Sigmoid colon (tissue), 6 donors: ENCODE measurements at regions not wholly inside any gene's neighbourhood (a gene's known extent, or its start where the extent isn't known, plus 50 kb on each side); places are given as distances from the start of the nearest gene placed in this dataset.

ENCODE experiments used
- DNase-seq: peaks from one replicate; pipeline ENCODE4 v3.0.0-alpha.2; 2019
- H3K27ac ChIP-seq, 4 donors: fragments of 200-600 bp; sonication (generic); one replicate each; pipeline ENCODE4 v1.5.1; 2016 to 2019; ENCODE audit warnings: mild to moderate bottlenecking in 1 of 4
- H3K27me3 ChIP-seq, 3 donors: fragments of 200-600 bp; sonication (generic); one replicate each; pipeline ENCODE4 v1.5.1; 2019; ENCODE audit warnings: mild to moderate bottlenecking in 1 of 3
- H3K36me3 ChIP-seq, 4 donors: fragments of 200-600 bp; sonication (generic); one replicate each; pipeline ENCODE4 v1.5.1; 2016 to 2019
- H3K4me1 ChIP-seq, 4 donors: fragments of 200-600 bp; sonication (generic); one replicate each; pipeline ENCODE4 v1.5.1; 2017 to 2019
- H3K4me3 ChIP-seq, 4 donors: fragments of 200-600 bp; sonication (generic); one replicate each; pipeline ENCODE4 v1.5.1; 2017 to 2019; ENCODE audit warnings: mild to moderate bottlenecking in 2 of 4, moderate library complexity in 1 of 4
- H3K9me3 ChIP-seq, 4 donors: fragments of 200-600 bp in 3 of 4; sonication (generic) in 3 of 4; one replicate each; pipeline versions ENCODE4 v1.5.1 to v1.6.1; 2013 to 2019
- CTCF ChIP-seq, 4 experiments: fragments of 450-650 bp in 3 of 4; fragments of 200-600 bp in 1 of 4; IDR thresholded peaks; one replicate each; pipeline ENCODE4 v1.5.1; 2016 to 2019; ENCODE audit warnings: antibody characterized with exemption in 4 of 4, mild to moderate bottlenecking in 3 of 4, moderate library complexity in 2 of 4
- EP300 ChIP-seq, 4 donors: sonication (generic); formaldehyde crosslinking; IDR thresholded peaks; one replicate each; pipeline ENCODE4 v1.6.1; 2017; ENCODE audit warnings: antibody characterized with exemption in 4 of 4
- POLR2A ChIP-seq, 2 donors: fragments of 450-650 bp; IDR thresholded peaks; one replicate each; pipeline ENCODE4 v1.6.1; 2016; ENCODE audit warnings: antibody characterized with exemption in 2 of 2, mild to moderate bottlenecking in 2 of 2, moderate library complexity in 2 of 2
- POLR2AphosphoS5 ChIP-seq, 4 donors: sonication (generic); formaldehyde crosslinking; IDR thresholded peaks; one replicate each; pipeline ENCODE4 v1.6.1; 2017; ENCODE audit warnings: antibody characterized with exemption in 4 of 4
- WGBS, 2 donors: extraction: QIAGEN DNeasy Blood & Tissue Kit; methylation state at CpG; one replicate each; pipeline ENCODE4 v1.1.7; 2013; 5-methylcytosine and 5-hydroxymethylcytosine counted together
- intact Hi-C: fragments of 100-400 bp; cut with DNase I; formaldehyde crosslinking; loops from one replicate; pipeline ENCODE4 v1.15.1; 2023
- donor health status: healthy with polysubstance abuse.
- donor health status: healthy.

- 54 to 63% methylated on average over 4 of the region's 4 CpGs for whole genome bisulfite sequencing, 2 donors
- Histone ChIP-seq H3K27ac (no peak overlapping the region), H3K9me3 (peaks cover 0 to 3% (median 0%) of the 10 kb centered on the region in 4 donors), H3K4me1 (no peaks in the 10 kb centered on the region), H3K27me3 (no peaks in the 10 kb centered on the region), H3K36me3 (no peaks in the 10 kb centered on the region), H3K4me3 (no peak overlapping the region)
- intact Hi-C loops: no loop called here
- no peak for DNase-seq
- no peak for TF ChIP-seq CTCF (IDR thresholded peaks at IDR 0.05)
- no peak for TF ChIP-seq POLR2A (IDR thresholded peaks at IDR 0.05)
- TF ChIP-seq POLR2AphosphoS5 (IDR thresholded peaks at IDR 0.05): no peak
- no peak for TF ChIP-seq EP300 (IDR thresholded peaks at IDR 0.05)
Measured at GRCh38 chr2:21972586-21972985, 848.8 kb downstream of the TDRD15 start.

GRCh38 chr2:21981127-21981526 lies 857.4 kb downstream of the TDRD15 start:
- Histone ChIP-seq H3K36me3 (no peaks in the 10 kb centered on the region), H3K4me1 (no peaks in the 10 kb centered on the region), H3K27me3 (no peaks in the 10 kb centered on the region), H3K4me3 (no peak overlapping the region), H3K9me3 (peaks cover 0 to 3% (median 0%) of the 10 kb centered on the region in 4 donors), H3K27ac (no peak overlapping the region)
- WGBS, 2 donors: 90 to 91% methylated on average over 1 of the region's 1 CpG
- DNase-seq: no peak
- intact Hi-C loops: no loop called here
- TF ChIP-seq CTCF (IDR thresholded peaks at IDR 0.05) (no peak), POLR2A (IDR thresholded peaks at IDR 0.05) (no peak), POLR2AphosphoS5 (IDR thresholded peaks at IDR 0.05) (no peak), EP300 (IDR thresholded peaks at IDR 0.05) (no peak)

GRCh38 chr2:21993002-21993401 lies 869.2 kb downstream of the TDRD15 start:
- Histone ChIP-seq H3K4me1 (no peaks in the 10 kb centered on the region), H3K36me3 (no peaks in the 10 kb centered on the region), H3K27ac (no peak overlapping the region), H3K27me3 (no peaks in the 10 kb centered on the region), H3K4me3 (no peak overlapping the region), H3K9me3 (peaks cover 2 to 14% (median 9%) of the 10 kb centered on the region in 4 donors)
- DNase-seq: no peak
- 84 to 89% methylated on average over 1 of the region's 1 CpG for WGBS, 2 donors
- intact Hi-C loops: no loop called here
- no peak for TF ChIP-seq CTCF (IDR thresholded peaks at IDR 0.05)
- no peak for TF ChIP-seq EP300 (IDR thresholded peaks at IDR 0.05)
- no peak for TF ChIP-seq POLR2AphosphoS5 (IDR thresholded peaks at IDR 0.05)
- TF ChIP-seq POLR2A (IDR thresholded peaks at IDR 0.05): no peak

- Histone ChIP-seq H3K36me3 (no peaks in the 10 kb centered on the region), H3K27me3 (no peaks in the 10 kb centered on the region), H3K9me3 (peaks cover 2 to 14% (median 9%) of the 10 kb centered on the region in 4 donors), H3K4me1 (no peaks in the 10 kb centered on the region), H3K4me3 (no peak overlapping the region), H3K27ac (no peak overlapping the region)
- DNase-seq: no peak
- 60 to 87% methylated on average over 5 of the region's 5 CpGs for WGBS, 2 donors
- intact Hi-C loops: no loop called here
- TF ChIP-seq POLR2A (IDR thresholded peaks at IDR 0.05) (no peak), EP300 (IDR thresholded peaks at IDR 0.05) (no peak), CTCF (IDR thresholded peaks at IDR 0.05) (no peak), POLR2AphosphoS5 (IDR thresholded peaks at IDR 0.05) (no peak)
Measured at GRCh38 chr2:21996339-21996738, 872.6 kb downstream of the TDRD15 start.

GRCh38 chr2:21999522-21999921 lies 875.8 kb downstream of the TDRD15 start:
- 55 to 75% methylated on average over 1 of the region's 1 CpG for WGBS, 2 donors
- Histone ChIP-seq H3K4me1 (no peaks in the 10 kb centered on the region), H3K27me3 (no peaks in the 10 kb centered on the region), H3K27ac (no peak overlapping the region), H3K36me3 (no peaks in the 10 kb centered on the region), H3K4me3 (no peak overlapping the region), H3K9me3 (peaks cover 0 to 2% (median 0%) of the 10 kb centered on the region in 4 donors)
- TF ChIP-seq EP300 (IDR thresholded peaks at IDR 0.05): no peak
- no peak for TF ChIP-seq POLR2A (IDR thresholded peaks at IDR 0.05)
- no peak for TF ChIP-seq CTCF (IDR thresholded peaks at IDR 0.05)
- no peak for TF ChIP-seq POLR2AphosphoS5 (IDR thresholded peaks at IDR 0.05)
- no peak for DNase-seq
- intact Hi-C loops: no loop called here
